ENCODE measurements at regions not wholly inside any gene's neighbourhood (a gene's known extent, or its start where the extent isn't known, plus 50 kb on each side); places are given as distances from the start of the nearest gene placed in this dataset.

DNA sequence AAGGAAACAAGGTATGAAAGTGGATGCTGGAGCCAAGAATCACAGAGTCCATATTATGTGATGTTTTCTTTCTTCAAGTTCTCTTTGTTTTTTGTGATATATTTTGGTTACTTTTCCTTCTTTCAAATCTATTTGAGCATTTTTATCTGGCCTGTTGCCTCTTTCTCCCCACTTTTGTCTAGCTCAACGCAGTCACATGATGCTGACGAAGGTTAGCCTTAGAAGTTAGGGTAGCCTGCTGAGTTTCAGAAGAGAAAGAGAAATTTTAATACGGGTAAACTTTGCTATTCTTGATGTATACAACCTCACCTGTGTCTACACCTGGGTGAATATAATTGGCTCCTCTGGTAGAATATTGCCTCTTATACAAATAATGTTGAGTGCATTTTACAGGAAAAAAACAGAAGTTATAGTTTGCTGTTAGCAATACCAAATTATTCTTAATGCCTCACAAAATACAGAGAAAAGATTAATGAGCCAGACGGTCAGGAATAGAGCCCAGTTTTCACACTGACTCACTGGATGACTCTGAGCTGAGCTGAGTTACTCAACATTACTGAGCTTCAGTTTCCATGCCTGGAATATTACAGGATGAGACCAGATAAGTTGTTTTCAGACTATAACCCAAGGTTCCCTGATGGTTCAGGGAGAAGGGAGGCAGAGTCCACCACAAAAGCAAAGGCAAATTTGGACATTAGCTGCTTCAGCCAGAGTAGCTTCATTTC, 161.6 kb upstream of the BDNF start:
- no peak for FAIRE-seq

DNA sequence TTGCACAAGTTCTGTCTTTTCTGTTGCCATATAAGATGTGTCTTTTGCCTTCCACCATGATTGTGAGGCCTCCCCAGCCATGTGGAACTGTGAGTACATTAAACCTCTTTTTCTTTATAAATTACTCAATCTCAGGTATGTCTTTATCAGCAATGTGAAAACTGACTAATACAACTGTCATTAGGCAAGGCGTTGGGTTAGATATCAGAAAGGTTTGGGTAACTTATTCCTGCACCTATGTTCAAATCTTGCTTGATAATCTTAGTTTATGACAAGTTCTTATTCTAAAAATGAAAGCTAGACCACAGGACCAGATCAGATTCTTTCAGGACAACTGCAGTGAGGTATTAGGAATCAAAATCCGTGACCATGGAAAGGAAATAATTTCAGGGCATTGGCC, 160.6 kb upstream of the BDNF start:
- FAIRE-seq (no peak), DNase-seq (ENCODE audit: insufficient read length, low spot score) (no peak)
- TF ChIP-seq, protein P1, sequence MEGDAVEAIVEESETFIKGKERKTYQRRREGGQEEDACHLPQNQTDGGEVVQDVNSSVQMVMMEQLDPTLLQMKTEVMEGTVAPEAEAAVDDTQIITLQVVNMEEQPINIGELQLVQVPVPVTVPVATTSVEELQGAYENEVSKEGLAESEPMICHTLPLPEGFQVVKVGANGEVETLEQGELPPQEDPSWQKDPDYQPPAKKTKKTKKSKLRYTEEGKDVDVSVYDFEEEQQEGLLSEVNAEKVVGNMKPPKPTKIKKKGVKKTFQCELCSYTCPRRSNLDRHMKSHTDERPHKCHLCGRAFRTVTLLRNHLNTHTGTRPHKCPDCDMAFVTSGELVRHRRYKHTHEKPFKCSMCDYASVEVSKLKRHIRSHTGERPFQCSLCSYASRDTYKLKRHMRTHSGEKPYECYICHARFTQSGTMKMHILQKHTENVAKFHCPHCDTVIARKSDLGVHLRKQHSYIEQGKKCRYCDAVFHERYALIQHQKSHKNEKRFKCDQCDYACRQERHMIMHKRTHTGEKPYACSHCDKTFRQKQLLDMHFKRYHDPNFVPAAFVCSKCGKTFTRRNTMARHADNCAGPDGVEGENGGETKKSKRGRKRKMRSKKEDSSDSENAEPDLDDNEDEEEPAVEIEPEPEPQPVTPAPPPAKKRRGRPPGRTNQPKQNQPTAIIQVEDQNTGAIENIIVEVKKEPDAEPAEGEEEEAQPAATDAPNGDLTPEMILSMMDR (IDR thresholded peaks at IDR 0.05; ENCODE audit: insufficient read depth, missing control alignments), result no peak

More for the DNA sequence above, 161.6 kb upstream of the BDNF start:
- TF ChIP-seq, protein P1 (IDR thresholded peaks at IDR 0.05; ENCODE audit: insufficient read depth, missing control alignments), result no peak
- no peak for DNase-seq (ENCODE audit: insufficient read length, low spot score)

DNA sequence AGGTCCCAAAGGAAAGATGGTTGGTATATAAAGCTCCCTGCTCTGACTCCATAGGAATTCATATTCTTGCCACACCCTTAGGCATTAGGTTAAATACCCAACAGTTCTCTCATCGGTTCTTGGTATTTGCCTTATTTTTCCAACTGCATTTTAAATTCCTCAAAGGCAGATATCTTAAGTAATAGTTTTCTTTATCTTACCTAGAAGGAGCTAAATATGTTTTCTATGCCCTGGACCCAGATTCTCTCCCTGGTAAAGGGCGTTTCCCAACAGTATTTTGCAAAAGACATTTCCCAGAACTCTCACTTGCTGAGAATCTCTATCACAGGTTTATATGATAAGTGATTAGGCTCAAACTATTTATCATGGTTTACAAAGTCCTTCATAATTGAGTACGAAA, 158.6 kb upstream of the BDNF start:
- no peak for FAIRE-seq
- no peak for DNase-seq (ENCODE audit: insufficient read length, low spot score)
- TF ChIP-seq, protein P1 (IDR thresholded peaks at IDR 0.05; ENCODE audit: insufficient read depth, missing control alignments), result no peak

DNA sequence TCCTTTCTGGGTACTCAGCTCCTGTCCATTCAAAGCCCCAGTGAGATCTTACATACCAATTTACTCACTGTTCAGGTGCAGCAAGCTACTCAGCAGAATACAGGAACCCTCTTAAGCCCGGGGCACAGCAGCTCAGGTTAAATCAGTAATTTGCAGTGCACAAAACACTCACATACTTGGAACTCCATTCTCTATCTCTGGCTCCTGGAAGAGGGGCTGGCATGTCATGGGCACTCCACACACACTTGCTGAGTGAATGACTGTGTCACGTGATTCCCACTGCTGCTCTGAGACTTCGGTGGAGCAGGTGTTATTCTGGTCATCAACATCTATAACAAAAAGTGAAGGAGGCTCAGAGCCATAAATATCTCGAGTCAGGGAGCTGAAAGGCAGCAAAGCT, 157.3 kb upstream of the BDNF start:
- TF ChIP-seq, protein P1 (IDR thresholded peaks at IDR 0.05; ENCODE audit: insufficient read depth, missing control alignments), result no peak
- DNase-seq (ENCODE audit: insufficient read length, low spot score), result no peak
- FAIRE-seq, result no peak

DNA sequence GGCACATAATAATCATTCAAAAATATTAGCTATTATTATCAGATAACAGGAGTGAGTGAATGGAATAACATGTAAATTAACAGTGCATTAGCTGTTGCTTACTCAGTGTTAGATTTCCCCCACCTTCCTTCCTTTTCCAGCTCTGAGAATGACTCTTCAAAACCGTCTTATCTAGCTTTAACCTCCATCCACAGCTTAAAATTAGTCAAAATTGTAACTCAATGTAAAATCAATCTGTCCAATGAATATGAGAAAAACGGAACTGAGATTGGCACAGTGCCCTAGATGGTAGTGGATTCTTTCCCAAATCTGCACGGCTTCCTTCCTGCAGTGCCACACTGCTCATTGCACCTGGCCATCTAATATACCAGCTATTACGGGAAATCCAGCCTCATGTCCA, 156.8 kb upstream of the BDNF start:
- TF ChIP-seq, protein P1 (IDR thresholded peaks at IDR 0.05; ENCODE audit: insufficient read depth, missing control alignments), result no peak
- FAIRE-seq (no peak), DNase-seq (ENCODE audit: insufficient read length, low spot score) (no peak)

DNA sequence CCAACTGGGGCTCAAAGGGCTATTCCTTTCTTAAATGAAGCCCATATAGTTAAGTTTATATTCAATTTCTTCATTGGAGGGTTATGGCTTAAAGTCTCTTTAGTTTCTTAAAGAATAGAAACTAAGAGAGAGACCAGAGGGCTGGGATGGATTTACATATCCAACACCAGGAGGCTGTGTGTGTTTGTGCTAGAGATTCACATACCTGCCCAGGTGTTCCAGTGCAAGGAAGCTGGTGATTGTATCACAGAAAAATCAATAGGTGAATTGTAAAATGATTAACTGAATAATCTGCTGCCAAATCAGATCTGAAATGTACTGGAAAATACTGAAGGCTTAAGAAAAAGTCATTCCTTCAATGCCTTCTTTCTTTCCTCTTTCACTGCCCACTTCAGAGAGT, 148.2 kb upstream of the BDNF start:
- no peak for FAIRE-seq
- TF ChIP-seq, protein P1 (IDR thresholded peaks at IDR 0.05; ENCODE audit: insufficient read depth, missing control alignments), result no peak
- DNase-seq (ENCODE audit: insufficient read length, low spot score), result no peak

DNA sequence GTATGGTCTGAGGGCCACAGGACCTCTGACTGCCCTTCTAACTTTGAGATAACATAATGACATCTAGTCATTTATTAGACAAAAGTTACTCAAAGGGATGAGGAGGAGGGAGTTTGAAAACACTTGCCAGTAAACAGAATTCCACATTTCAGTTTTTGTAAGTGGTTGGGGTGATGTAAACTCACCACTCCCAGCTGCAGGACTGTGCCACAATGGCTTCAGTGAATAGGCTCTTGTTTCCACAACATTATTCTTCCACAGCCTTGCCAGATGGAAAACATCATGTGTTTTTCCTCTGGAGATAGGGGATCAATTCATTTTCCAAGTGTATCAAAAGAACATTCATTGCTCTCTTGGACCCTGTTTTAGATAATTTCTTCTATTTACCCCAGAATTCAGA, 147.2 kb upstream of the BDNF start:
- no peak for FAIRE-seq
- no peak for DNase-seq (ENCODE audit: insufficient read length, low spot score)
- TF ChIP-seq, protein P1 (IDR thresholded peaks at IDR 0.05; ENCODE audit: insufficient read depth, missing control alignments), result no peak
